BLaER1 treated with 17β-estradiol and CSF1 and Interleukin-3, amounts not matched to agents 10 nM and 100 nM (cell line): ENCODE measurements at regions not wholly inside any gene's neighbourhood (a gene's known extent, or its start where the extent isn't known, plus 50 kb on each side); places are given as distances from the start of the nearest gene placed in this dataset.

ENCODE experiments used
- H3K27ac ChIP-seq, 11 experiments: shearing (Covaris generic); formaldehyde crosslinking; 2 replicates each; pipeline ENCODE4 v1.8.1; 2022
- H3K27me3 ChIP-seq, 11 experiments: shearing (Covaris generic); formaldehyde crosslinking; 2 replicates each; pipeline ENCODE4 v1.8.1; 2022
- H3K36me3 ChIP-seq, 11 experiments: shearing (Covaris generic); formaldehyde crosslinking; 2 replicates each; pipeline ENCODE4 v1.8.1; 2022
- H3K4me1 ChIP-seq, 10 experiments: shearing (Covaris generic); formaldehyde crosslinking; 2 replicates each; pipeline ENCODE4 v1.8.1; 2022
- H3K4me2 ChIP-seq, 11 experiments: shearing (Covaris generic); formaldehyde crosslinking; 2 replicates each; pipeline ENCODE4 v1.8.1; 2022
- H3K4me3 ChIP-seq, 10 experiments: shearing (Covaris generic); formaldehyde crosslinking; 2 replicates each; pipeline ENCODE4 v1.8.1; 2022
- H3K9ac ChIP-seq, 11 experiments: shearing (Covaris generic); formaldehyde crosslinking; 2 replicates each; pipeline ENCODE4 v1.8.1; 2022
- H3K9me3 ChIP-seq, 11 experiments: shearing (Covaris generic); formaldehyde crosslinking; replicated peaks in 1 of 11; 2 replicates each; pipeline ENCODE4 v1.8.1; 2022
- H4K20me1 ChIP-seq, 11 experiments: shearing (Covaris generic); formaldehyde crosslinking; 2 replicates each; pipeline ENCODE4 v1.8.1; 2022
- Cebpa-rat ChIP-seq, 11 experiments: shearing (Covaris generic); IDR thresholded peaks; 2 replicates each; pipeline ENCODE4 v1.8.1; 2022

GRCh38 chr9:118473521-118473920, 769.3 kb downstream of the TLR4 start:
- Histone ChIP-seq H3K4me1 (no peaks in the 10 kb centered on the region), H3K9ac (no peak overlapping the region), H3K36me3 (no peaks in the 10 kb centered on the region), H3K9me3 (no peaks in the 10 kb centered on the region), H3K4me3 (no peak overlapping the region), H3K27me3 (no peaks in the 10 kb centered on the region), H4K20me1 (no peaks in the 10 kb centered on the region), H3K27ac (no peak overlapping the region), H3K4me2 (no peak overlapping the region)
- TF ChIP-seq Cebpa-rat (IDR thresholded peaks at IDR 0.05): no peak

GRCh38 chr9:118478752-118479151, 774.5 kb downstream of the TLR4 start:
- H3K27me3 ChIP-seq: no peaks in the 10 kb centered on the region
- H3K4me3 ChIP-seq: no peak overlapping the region
- H3K27ac ChIP-seq: no peak overlapping the region
- no peaks in the 10 kb centered on the region for H3K4me1 ChIP-seq
- H3K4me2 ChIP-seq: no peak overlapping the region
- no peaks in the 10 kb centered on the region for H3K36me3 ChIP-seq
- no peak for TF ChIP-seq Cebpa-rat (IDR thresholded peaks at IDR 0.05)
- no peaks in the 10 kb centered on the region for H4K20me1 ChIP-seq
- no peaks in the 10 kb centered on the region for H3K9me3 ChIP-seq
- H3K9ac ChIP-seq: no peak overlapping the region

- no peaks in the 10 kb centered on the region for H4K20me1 ChIP-seq
Measured at GRCh38 chr9:118482306-118482705, 778.1 kb downstream of the TLR4 start.

GRCh38 chr9:118483677-118484076, 779.5 kb downstream of the TLR4 start:
- no peak for TF ChIP-seq Cebpa-rat (IDR thresholded peaks at IDR 0.05)
- H3K9ac ChIP-seq: no peak overlapping the region
- no peaks in the 10 kb centered on the region for H3K36me3 ChIP-seq
- H3K4me2 ChIP-seq: no peak overlapping the region
- H4K20me1 ChIP-seq: no peaks in the 10 kb centered on the region
- no peak overlapping the region for H3K4me3 ChIP-seq
- H3K27me3 ChIP-seq: no peaks in the 10 kb centered on the region
- H3K27ac ChIP-seq: no peak overlapping the region
- no peaks in the 10 kb centered on the region for H3K9me3 ChIP-seq
- no peaks in the 10 kb centered on the region for H3K4me1 ChIP-seq

More at GRCh38 chr9:118482306-118482705, 778.1 kb downstream of the TLR4 start:
- Histone ChIP-seq H3K4me1 (no peaks in the 10 kb centered on the region), H3K4me3 (no peak overlapping the region), H3K27ac (no peak overlapping the region), H3K9me3 (no peaks in the 10 kb centered on the region), H3K36me3 (no peaks in the 10 kb centered on the region), H3K4me2 (no peak overlapping the region), H3K9ac (no peak overlapping the region), H3K27me3 (no peaks in the 10 kb centered on the region)
- no peak for TF ChIP-seq Cebpa-rat (IDR thresholded peaks at IDR 0.05)

GRCh38 chr9:118503236-118503635, 799.0 kb downstream of the TLR4 start:
- Histone ChIP-seq H3K9me3 (peaks cover 0 to 9% (median 0%) of the 10 kb centered on the region in 11 experiments; a peak in 2 of 22 replicates), H3K27me3 (no peaks in the 10 kb centered on the region), H3K27ac (no peak overlapping the region), H4K20me1 (no peaks in the 10 kb centered on the region), H3K9ac (no peak overlapping the region), H3K36me3 (no peaks in the 10 kb centered on the region), H3K4me3 (no peak overlapping the region), H3K4me2 (no peak overlapping the region), H3K4me1 (no peaks in the 10 kb centered on the region)
- TF ChIP-seq Cebpa-rat (IDR thresholded peaks at IDR 0.05): no peak

GRCh38 chr9:118510711-118511110, 806.5 kb downstream of the TLR4 start:
- H3K36me3 ChIP-seq: no peaks in the 10 kb centered on the region
- no peak overlapping the region for H3K4me3 ChIP-seq
- H3K9me3 ChIP-seq: no peaks in the 10 kb centered on the region
- H3K4me2 ChIP-seq: no peak overlapping the region
- no peak overlapping the region for H3K27ac ChIP-seq
- no peaks in the 10 kb centered on the region for H3K4me1 ChIP-seq
- no peak overlapping the region for H3K9ac ChIP-seq
- H3K27me3 ChIP-seq: no peaks in the 10 kb centered on the region
- H4K20me1 ChIP-seq: no peaks in the 10 kb centered on the region
- TF ChIP-seq Cebpa-rat (IDR thresholded peaks at IDR 0.05): no peak

GRCh38 chr9:118515947-118516346, 811.7 kb downstream of the TLR4 start:
- Histone ChIP-seq H3K4me1 (no peaks in the 10 kb centered on the region), H3K36me3 (no peaks in the 10 kb centered on the region), H3K27me3 (no peaks in the 10 kb centered on the region), H3K27ac (no peak overlapping the region), H4K20me1 (no peaks in the 10 kb centered on the region), H3K4me3 (no peak overlapping the region), H3K9ac (no peak overlapping the region), H3K4me2 (no peak overlapping the region), H3K9me3 (no peaks in the 10 kb centered on the region)
- TF ChIP-seq Cebpa-rat (IDR thresholded peaks at IDR 0.05): no peak

GRCh38 chr9:118521261-118521660, 817.1 kb downstream of the TLR4 start:
- TF ChIP-seq Cebpa-rat (IDR thresholded peaks at IDR 0.05): no peak
- H3K4me2 ChIP-seq: no peak overlapping the region
- H3K4me1 ChIP-seq: peaks cover 0 to 15% (median 11%) of the 10 kb centered on the region in 10 experiments; a peak in 15 of 20 replicates
- H4K20me1 ChIP-seq: no peaks in the 10 kb centered on the region
- H3K27me3 ChIP-seq: no peaks in the 10 kb centered on the region
- no peak overlapping the region for H3K27ac ChIP-seq
- peaks cover 0 to 3% (median 0%) of the 10 kb centered on the region in 11 experiments; a peak in 2 of 22 replicates for H3K9me3 ChIP-seq
- no peak overlapping the region for H3K4me3 ChIP-seq
- no peak overlapping the region for H3K9ac ChIP-seq
- H3K36me3 ChIP-seq: no peaks in the 10 kb centered on the region

- Histone ChIP-seq H3K4me1 (peaks cover 0 to 15% (median 11%) of the 10 kb centered on the region in 10 experiments; a peak in 15 of 20 replicates), H3K27me3 (no peaks in the 10 kb centered on the region), H3K9ac (no peak overlapping the region), H3K9me3 (peaks cover 0 to 3% (median 0%) of the 10 kb centered on the region in 11 experiments; a peak in 2 of 22 replicates), H3K4me3 (no peak overlapping the region), H3K36me3 (no peaks in the 10 kb centered on the region), H4K20me1 (no peaks in the 10 kb centered on the region), H3K4me2 (peak overlapping the region in 7 of 11 experiments; percentile 1 to 39 (median 10); a peak in 6 of 22 replicates), H3K27ac (no peak overlapping the region)
- TF ChIP-seq Cebpa-rat (IDR thresholded peaks at IDR 0.05): no peak
Measured at GRCh38 chr9:118522093-118523028, 818.2 kb downstream of the TLR4 start.

- Histone ChIP-seq H3K27ac (no peak overlapping the region), H3K4me1 (peaks cover 19 to 31% (median 29%) of the 10 kb centered on the region in 10 experiments), H3K4me2 (no peak overlapping the region), H3K4me3 (no peak overlapping the region), H3K36me3 (no peaks in the 10 kb centered on the region), H3K27me3 (no peaks in the 10 kb centered on the region), H3K9ac (no peak overlapping the region), H4K20me1 (no peaks in the 10 kb centered on the region), H3K9me3 (peaks cover 0 to 3% (median 0%) of the 10 kb centered on the region in 11 experiments; a peak in 2 of 22 replicates)
- TF ChIP-seq Cebpa-rat (IDR thresholded peaks at IDR 0.05): no peak
Measured at GRCh38 chr9:118527261-118527660, 823.1 kb downstream of the TLR4 start.
